HG03060 (cell line): ENCODE measurements at regions not wholly inside any gene's neighbourhood (a gene's known extent, or its start where the extent isn't known, plus 50 kb on each side); places are given as distances from the start of the nearest gene placed in this dataset.
"Not testable (repeated sequence)": the region's sequence is repeated elsewhere in the genome, so short reads cannot be mapped to it uniquely, and the experiment has no call there.

Experiments
- ATAC-seq: cut with Tn5 transposase; IDR thresholded peaks from one replicate; pipeline ENCODE4 v1.9.1; 2021; ENCODE audit warnings: low read depth, moderate number of reproducible peaks; ENCODE audit not compliant: unreplicated experiment

GRCh38 chr4:60396341-60397049 is 803.6 kb upstream of the ADGRL3 start:
- no peak for ATAC-seq

- no peak for ATAC-seq
Measured at GRCh38 chr4:60400593-60400992, 799.5 kb upstream of the ADGRL3 start.

GRCh38 chr4:60404027-60404426 is 796.1 kb upstream of the ADGRL3 start:
- ATAC-seq = no peak

- no peak for ATAC-seq
Measured at GRCh38 chr4:60422439-60422838, 777.7 kb upstream of the ADGRL3 start.

- not testable (repeated sequence) for ATAC-seq
Measured at GRCh38 chr4:60423573-60424184, 776.4 kb upstream of the ADGRL3 start.

DNA sequence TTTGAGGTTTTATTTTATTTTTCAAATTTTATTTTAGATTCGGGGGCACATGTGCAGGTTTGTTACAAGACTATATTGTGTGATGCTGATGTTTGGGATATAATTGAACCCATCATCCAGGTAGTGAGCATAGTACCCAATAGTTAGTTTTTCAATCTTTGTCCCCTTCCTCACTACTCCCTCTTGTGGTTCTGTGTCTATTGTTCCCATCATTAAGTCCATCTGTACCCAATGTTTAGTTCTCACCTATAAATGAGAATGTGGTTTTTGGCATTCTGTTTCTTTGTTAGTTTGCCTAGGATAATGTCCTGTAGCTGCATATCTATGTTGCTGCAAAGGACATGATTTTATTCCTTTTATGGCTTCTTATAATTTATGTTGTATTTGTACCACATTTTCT is 767.2 kb upstream of the ADGRL3 start:
- no peak for ATAC-seq

GRCh38 chr4:60443068-60443467 is 757.1 kb upstream of the ADGRL3 start:
- ATAC-seq = no peak

- no peak for ATAC-seq
Measured at GRCh38 chr4:60443796-60444195, 756.3 kb upstream of the ADGRL3 start.

DNA sequence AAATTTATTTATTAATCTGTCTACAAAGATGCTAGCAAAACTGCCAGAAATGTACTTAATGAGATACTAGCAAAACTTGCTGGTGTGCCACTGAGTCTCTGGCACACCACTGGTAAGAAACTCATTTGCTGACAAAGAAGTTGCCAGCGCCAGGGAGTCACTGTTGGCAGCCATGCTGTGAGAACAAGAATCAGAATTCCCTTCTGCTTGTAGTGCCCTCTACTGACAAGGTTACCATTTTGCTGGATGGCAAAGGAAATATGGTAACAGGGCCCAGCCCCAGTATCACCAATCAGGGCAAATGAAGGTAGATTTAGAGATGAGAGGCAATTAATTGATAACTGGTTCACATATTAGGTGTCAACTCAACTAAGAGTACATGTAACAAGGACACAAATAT is 750.1 kb upstream of the ADGRL3 start:
- no peak for ATAC-seq

DNA sequence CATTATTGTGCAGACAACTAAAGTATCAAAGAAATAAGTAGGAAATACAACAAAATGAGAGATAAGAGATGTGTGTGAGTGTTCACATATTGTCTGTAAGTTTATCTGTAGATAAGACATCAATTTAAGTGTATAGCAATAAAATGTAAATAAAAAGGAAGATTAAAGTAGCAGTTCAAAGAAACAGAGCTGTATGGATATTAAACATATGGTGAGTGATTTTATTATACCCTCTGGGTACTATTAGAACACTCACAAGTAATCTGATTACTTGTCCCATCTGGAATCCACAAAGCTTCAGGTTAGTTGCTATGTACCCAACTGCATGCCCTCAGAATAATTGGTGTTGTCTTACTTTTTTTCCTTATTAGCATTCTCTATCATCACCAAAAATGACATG is 747.9 kb upstream of the ADGRL3 start:
- no peak for ATAC-seq

DNA sequence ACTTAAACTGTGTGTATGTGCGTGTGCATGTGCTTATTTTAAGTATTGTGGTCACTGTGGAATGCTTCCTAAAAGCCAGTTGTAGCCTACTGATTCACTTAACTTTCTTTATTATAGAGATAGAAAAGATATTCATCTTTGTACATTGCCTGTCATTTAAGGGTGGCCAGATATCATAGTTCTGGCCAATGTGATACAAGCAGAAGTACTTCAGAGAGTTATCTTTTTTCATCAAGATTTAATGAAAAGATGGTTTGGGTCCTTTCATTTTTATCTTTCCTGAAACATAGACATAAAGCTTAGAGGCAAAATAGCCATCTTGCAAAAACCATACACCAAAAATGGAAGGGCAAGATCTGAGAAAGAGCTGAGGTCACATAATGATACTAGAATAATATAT is 744.7 kb upstream of the ADGRL3 start:
- ATAC-seq = no peak

DNA sequence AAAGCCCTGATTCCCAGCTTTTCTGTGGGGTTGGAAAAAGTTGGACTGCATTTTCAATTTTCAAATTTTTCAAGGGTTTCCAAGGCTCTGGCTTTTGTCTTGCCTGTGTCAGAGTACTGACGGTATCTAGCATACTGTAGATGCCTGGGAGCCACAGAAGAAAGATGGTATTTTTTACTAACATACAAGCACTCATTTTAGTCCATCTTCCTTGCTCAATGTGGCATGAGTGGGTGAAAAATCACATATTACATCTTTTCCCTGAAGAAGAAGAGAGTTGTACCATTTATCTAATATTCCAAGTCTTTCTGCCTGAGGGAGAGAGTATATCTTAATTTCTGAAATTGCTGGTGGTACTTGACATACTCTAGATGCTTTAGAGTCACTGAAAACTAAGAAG is 738.6 kb upstream of the ADGRL3 start:
- no peak for ATAC-seq

DNA sequence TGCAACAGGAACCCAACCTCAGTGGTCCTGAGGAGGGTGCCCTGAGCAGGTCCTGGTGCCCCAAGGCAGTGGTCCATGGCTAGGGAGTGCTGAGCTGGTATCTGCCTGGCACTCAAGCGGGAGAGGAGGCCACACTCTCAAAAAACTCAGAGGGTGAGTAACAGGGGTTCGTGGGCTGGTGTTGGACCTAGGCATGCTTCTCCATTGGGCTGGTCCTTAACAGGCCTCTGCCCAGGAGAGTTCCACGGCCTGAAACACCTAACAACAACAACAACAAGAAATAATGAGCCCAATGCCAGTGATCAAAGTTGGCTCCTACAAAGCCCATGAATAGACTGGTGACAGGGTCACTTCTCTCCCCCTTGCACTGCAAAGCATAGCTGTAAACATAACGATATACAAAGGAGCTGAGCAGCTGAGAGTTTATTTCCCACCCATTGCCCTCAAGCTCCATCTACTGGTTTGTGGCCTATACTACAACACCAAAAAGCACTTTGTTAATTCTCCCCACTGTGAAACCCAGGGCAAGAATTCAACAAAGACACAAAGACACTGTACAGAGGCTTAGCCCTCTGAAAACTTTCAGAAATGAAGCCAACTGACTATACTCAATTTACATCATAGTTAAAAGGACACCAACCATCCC is 736.1 kb upstream of the ADGRL3 start:
- ATAC-seq = no peak

DNA sequence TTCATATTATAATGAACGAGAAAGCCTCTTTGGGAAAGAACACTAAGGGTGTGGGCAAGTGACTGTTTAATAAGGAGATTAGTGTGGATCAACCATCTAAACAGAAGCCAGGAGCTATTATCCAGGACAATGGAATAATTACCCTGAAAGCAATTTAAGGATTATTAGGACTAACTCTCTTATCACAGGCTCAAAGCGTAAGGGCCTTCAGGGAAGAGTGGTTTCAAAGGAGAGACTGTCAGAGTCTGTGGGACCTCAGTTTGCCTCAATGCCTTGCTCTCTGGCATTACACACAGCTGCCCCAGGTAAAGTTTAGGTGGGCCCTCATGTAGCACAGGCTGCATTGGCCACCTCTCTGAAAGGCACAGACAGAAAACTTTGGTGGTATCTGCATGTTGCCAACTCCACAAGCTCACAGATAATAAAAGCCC is 717.2 kb upstream of the ADGRL3 start:
- ATAC-seq = no peak

DNA sequence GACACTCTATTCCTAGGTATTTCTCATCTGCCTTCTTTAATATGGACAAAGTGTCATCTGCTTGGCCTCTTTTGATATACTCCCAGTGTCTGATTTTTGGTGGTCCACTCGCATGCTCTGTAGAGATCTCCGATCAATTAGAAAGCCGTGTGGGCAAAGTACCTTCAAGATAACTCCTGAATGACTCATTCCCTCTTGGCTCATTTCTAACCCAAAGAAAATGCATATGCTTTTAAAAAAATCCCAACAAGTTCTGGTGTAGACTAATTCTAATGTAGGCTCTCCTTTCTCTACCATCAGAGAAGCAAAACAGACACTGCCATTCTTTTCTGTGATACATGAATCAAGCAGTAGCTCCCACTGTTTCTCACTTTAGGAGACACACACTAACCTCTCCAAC is 714.9 kb upstream of the ADGRL3 start:
- ATAC-seq = no peak

- ATAC-seq = not testable (repeated sequence)
Measured at GRCh38 chr4:60487118-60487761, 712.9 kb upstream of the ADGRL3 start.

DNA sequence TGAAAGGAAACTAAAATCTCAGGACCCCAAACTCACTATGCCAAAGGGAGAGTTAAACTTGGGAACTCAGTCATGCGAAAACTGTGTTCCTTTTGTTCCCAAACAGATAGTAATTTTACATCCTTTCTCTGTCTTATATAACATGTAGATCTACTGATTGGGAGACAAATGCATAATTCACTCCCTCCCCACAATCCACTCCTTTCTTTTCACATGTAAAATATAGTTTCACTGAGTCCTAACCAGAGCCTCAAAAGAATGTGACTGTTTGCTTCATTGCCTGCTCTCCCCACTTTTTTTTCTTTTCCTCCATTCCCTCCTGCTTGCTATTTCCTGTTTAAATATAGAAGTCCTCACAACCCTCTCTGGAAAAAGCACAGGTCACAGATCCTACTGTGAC is 699.3 kb upstream of the ADGRL3 start:
- ATAC-seq = no peak

DNA sequence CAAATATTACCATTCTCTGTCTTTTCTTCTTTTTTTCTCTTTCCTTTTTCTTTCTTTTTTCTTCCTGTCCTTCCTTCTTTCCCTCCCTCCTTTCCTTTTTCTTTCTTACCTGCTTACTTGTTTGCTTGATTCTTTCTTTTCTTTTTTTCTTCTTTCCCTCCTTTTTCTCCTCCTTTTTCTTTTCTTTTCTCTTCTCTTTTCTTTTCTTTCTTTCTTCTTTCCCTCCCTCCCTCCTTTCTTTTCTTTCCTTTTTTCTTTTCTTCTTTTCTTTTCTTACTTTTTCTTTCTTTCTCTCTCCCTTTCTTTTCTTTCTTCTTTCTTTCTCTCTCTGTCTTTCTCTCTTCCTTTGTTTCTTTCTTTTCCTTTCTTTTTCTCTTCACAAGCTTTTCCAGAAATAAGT is 697.4 kb upstream of the ADGRL3 start:
- ATAC-seq = no peak

GRCh38 chr4:60506061-60506460 is 694.1 kb upstream of the ADGRL3 start:
- no peak for ATAC-seq

DNA sequence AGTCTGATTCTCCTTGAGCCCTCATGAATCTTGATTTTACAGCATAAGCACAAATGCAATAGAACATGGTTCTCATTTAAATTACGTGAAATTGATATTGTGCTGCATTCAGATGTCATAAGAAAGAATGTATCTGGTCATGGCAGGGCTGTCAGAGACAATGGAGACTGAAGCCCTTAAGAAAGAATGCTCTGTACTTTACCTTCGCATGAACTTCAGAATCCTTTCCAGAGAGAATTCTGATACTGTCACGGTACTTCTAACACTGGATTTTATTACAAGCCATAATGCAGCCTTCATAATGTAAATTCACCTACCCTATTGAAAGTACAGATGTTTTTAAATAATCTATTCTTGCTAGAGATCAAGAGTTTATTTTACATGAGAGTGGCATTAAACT is 677.9 kb upstream of the ADGRL3 start:
- no peak for ATAC-seq

DNA sequence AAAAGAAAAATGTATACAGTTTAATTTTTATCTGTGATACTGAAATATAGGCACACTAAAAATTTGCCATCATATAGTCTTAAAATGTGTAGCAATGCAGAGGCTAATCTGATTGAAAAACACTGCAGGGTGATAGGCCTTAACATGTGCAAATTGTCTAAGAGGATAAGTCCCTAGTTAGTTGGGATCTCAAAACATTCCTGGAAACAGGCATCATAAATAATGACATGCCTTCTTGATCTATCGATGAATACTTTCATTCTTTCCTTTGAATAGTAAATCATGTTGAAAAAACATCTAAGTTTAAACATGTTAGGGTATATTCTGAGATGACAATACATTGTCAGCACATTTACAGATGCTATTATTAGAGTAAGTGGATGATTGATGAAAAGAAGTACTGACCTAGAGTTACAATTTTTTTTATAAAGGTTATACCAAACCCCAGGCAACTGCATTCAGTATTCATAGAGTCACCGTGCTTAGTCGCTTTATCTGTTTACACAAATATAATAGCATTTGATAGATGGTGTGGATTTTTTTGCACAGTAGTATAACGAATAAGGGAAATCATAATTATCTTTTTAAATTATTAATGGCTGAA is 668.2 kb upstream of the ADGRL3 start:
- no peak for ATAC-seq
